OCI-M1 (cell line): ENCODE measurements at regions not wholly inside any gene's neighbourhood (a gene's known extent, or its start where the extent isn't known, plus 50 kb on each side); places are given as distances from the start of the nearest gene placed in this dataset.

Experiments
- DNase-seq: peaks from one replicate; lab custom pipeline; 2025; lab: John Stamatoyannopoulos, UW

- DNase-seq, result no peak
These were observed 351.1 kb downstream of the GRXCR1 start for GRCh38 chr4:43243433-43244116.

GRCh38 chr4:43244688-43245382 is 352.3 kb downstream of the GRXCR1 start:
- peak; percentile 22 for DNase-seq

GRCh38 chr4:43251841-43252240 is 359.3 kb downstream of the GRXCR1 start:
- no peak for DNase-seq

DNA sequence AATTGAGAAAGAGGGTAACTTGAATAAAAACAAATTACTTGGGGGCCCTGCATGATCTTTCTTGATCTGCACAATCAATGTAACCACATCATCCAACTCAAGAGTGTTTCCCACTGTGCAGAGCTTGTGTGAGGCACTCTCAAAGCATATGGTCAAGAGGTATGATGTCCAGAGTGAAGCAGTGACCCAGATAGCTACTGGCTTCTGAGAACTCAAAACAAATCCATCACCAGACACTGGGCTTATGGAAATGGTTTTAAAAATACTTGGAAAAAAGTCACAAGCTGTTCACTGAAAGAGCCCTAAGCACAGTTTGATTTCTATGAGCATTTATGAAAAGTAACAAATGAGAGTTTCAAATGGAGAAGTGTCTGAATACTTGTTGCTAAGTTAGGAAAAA is 361.0 kb downstream of the GRXCR1 start:
- DNase-seq, result no peak

GRCh38 chr4:43264730-43265129 is 372.2 kb downstream of the GRXCR1 start:
- no peak for DNase-seq

DNA sequence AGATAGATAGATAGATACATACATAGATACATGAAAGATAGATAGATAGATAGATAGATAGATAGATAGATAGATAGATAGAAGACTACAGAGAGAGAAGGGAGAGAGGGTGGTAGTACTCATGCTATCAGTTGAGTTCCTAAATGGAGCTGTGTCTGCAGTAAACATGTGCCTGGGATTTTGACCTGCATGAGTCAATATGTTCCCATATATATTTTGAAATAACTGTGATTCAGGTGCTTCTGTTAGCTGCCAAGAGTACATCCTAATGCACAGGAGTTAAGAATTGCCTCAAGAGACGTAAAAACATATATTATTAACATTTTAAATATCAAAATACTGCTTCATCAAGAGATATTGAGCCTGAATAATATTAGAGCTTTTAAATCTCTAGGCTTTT is 379.4 kb downstream of the GRXCR1 start:
- no peak for DNase-seq

GRCh38 chr4:43274376-43274775 is 381.9 kb downstream of the GRXCR1 start:
- no peak for DNase-seq

- DNase-seq, result no peak
These were observed 383.3 kb downstream of the GRXCR1 start for GRCh38 chr4:43275779-43276178.

- peak; percentile 5 for DNase-seq
These were observed 383.8 kb downstream of the GRXCR1 start for GRCh38 chr4:43276321-43276720.

DNA sequence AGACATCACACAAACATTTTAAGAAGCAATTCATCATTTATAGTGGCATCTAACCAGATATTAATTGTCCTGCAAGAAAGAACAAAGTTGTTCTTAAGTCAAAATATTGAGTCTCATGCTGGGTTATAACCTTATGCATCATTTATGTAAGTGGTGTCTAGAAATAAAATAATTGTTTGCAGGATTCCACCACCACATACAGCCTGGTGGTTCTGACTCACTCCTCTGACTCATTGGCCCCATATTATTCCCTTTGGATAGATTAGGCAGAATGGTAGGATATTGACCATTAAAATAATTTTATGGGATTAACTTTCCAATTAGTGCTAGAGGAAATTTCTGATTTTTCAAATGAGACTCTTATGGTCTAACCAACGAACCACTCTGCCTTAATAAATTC is 384.5 kb downstream of the GRXCR1 start:
- no peak for DNase-seq

GRCh38 chr4:43282534-43282933 is 390.0 kb downstream of the GRXCR1 start:
- DNase-seq, result no peak

GRCh38 chr4:43286137-43286536 is 393.6 kb downstream of the GRXCR1 start:
- DNase-seq, result no peak

DNA sequence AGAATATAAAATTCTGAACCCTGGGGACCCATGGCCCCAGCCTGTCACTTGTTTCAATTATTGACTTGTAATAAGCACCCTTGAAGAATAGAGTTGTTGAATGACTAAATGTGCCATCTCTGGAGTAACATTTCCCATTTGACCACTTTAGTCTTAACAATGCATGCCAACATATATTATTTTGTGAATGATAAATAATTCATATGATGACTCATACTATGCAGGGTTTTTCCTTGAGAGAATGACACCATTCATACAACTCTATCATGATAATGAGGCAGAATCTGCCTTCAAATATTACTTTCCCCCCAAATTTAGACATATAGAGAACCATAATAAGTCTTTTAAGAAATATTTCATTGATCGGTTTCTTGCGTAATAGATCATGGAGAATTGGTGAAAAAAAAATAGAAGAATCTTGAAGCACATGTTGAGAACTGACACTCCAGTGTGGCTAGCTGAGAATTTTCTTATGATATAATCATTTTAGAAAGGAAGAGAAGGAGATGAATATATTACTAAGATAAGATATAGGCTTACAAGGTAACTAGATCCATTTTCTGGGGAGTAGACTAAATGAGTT is 404.5 kb downstream of the GRXCR1 start:
- DNase-seq, result no peak

DNA sequence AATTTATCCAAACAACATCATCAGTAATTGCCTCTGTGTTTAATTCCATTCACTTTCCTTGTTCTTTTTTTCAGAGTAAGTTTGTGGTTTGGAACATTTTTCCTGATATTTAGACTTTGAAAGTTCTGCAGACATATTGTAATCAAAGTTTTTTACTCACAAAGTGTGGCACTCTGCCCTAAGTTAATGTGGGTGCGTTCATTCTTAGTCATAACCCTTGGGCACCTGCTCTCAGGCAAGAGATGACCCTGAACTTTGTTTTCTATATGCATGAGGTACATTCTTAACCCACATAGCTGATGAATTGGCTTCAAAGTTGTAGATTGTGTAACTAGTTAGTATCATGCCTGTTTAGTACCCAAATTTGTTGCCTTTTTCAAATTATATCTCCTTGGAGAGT is 424.3 kb downstream of the GRXCR1 start:
- DNase-seq, result no peak

DNA sequence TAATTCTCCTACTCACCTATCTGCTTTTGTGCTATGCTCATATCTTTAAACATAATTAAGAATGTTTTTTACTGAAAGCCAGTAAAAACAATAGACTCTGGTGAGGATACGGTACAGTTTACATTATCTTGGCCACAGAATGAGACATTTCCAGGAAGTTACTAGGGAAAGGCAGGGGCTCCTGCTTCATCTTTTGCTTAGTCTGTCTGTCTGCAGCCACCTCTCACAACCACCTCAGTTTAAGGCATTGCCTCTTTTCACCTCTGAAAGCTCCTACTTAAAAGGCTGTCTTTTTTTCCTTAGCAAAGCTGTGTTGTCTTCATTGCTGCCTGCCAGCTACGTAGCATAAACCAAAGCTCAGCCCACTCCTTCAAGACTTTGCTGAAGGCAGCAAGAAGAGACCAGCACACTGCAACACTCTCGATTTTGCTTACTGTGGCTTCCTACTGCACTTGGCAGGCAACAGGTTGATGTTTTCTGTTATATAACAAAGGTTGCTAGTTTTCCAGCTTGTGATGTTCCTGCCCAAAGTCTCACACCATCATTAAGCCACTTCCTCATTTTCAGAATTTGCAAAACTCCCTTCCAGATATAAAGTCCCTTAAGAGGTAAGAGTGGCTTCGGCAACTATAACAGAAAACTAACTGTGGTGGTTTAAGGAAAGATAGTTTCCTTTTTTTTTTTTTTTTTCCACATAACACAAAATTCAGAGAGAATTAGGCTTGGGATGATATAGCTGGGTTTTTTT is 432.9 kb downstream of the GRXCR1 start:
- peak; percentile 68 for DNase-seq

GRCh38 chr4:43330288-43330687 is 437.8 kb downstream of the GRXCR1 start:
- DNase-seq, result no peak

GRCh38 chr4:43331226-43332051 is 438.9 kb downstream of the GRXCR1 start:
- DNase-seq, result no peak

GRCh38 chr4:43332052-43332425 is 439.5 kb downstream of the GRXCR1 start:
- no peak for DNase-seq

DNA sequence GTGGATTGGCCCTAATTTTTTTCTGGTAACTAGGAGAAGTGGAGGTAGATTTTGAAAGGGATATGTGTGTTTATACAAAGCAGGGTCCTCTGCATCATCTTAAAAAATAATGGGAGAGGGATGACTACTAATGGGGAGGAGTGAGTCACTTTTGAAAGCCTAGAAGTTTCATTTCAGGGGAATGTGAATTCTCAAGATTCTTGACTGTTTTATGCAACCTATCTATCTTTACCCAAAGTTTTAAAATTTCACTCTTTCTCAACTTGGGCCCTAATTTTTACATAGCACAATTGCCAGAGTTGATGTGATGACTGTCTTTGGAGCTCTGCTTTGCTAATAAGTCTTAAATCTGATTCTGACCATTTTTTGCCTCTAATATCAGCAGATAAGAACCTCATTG is 445.2 kb downstream of the GRXCR1 start:
- no peak for DNase-seq

- no peak for DNase-seq
These were observed 446.9 kb downstream of the GRXCR1 start for GRCh38 chr4:43339435-43339834.

DNA sequence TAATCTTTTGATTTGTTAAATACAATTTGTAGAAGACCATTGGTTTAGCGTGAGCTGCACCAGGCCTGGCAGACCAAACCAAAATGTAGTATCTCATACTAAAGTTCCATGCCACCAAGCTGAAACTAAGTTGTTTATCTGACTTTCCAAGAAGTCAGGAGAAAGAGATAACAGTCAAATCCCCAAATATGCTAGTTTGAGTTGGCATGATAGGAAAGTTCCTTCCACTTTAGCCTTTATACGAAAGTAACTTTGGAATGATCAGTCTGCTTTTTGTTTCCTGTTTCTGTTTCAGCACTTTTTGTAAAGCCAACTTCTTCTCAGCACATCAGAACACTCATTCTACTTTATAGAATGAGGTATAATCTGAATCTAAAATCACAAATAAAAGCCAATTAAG is 449.2 kb downstream of the GRXCR1 start:
- peak; percentile 57 for DNase-seq

DNA sequence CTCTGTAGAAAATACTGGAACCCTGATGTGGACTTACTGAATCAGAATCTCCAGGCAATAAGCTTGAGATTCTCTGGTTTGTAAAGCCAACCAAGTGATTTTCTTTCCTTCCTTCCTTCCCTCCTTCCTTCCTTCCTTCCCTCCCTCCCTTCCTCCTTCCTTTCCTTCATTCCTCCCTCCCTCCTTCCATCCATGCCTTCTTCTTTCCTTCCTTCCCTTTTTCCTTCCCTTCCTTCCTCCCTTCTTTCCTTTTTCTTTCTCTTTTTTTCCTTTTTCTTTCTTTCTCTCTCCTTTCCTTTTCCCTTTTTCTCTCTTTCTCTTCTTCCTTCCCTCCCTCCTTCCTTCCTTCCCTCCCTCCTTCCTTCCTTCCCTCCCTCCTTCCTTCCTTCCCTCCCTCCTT is 450.8 kb downstream of the GRXCR1 start:
- no peak for DNase-seq
